Gastrocnemius medialis (tissue), 4 donors: ENCODE measurements at regions not wholly inside any gene's neighbourhood (a gene's known extent, or its start where the extent isn't known, plus 50 kb on each side); places are given as distances from the start of the nearest gene placed in this dataset.

Experiments
- POLR2A ChIP-seq, 2 donors: fragments of 450-650 bp; IDR thresholded peaks; one replicate each; pipeline ENCODE4 v1.6.1; 2017; ENCODE audit warnings: antibody characterized with exemption in 2 of 2, mild to moderate bottlenecking in 2 of 2, moderate library complexity in 2 of 2
- TF ChIP-seq, protein P1 (sequence below), 5 experiments: fragments of 450-650 bp in 3 of 5; fragments of 200-600 bp in 2 of 5; sonication (generic) in 2 of 5; IDR thresholded peaks in 4 of 5; conservative IDR thresholded peaks in 1 of 5; 1 replicate in 4 of 5; 2 replicates in 1 of 5; pipeline ENCODE4 v1.5.1; 2016 to 2019; ENCODE audit warnings: antibody characterized with exemption in 5 of 5, mild to moderate bottlenecking in 3 of 5, moderate library complexity in 3 of 5

DNA sequence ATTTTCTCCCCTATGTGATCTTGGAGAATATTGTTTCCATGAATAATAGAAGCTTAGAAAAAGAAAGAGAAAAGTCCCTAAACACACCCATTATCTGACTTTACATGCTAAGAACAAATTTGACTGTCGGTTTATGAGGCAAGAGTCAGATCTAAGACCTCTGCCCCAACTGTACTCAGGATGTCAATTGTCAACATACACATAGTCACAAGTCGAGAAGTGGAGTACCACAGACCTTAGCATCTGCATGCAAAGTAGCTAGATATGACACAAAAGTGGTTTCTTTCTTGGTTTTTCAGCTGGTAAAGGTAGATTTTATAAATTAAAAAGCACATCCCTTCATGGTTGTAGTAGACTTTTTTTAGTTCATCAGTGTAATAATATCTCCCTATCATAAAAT, 97.2 kb upstream of the DPYD start:
- TF ChIP-seq, protein P1, sequence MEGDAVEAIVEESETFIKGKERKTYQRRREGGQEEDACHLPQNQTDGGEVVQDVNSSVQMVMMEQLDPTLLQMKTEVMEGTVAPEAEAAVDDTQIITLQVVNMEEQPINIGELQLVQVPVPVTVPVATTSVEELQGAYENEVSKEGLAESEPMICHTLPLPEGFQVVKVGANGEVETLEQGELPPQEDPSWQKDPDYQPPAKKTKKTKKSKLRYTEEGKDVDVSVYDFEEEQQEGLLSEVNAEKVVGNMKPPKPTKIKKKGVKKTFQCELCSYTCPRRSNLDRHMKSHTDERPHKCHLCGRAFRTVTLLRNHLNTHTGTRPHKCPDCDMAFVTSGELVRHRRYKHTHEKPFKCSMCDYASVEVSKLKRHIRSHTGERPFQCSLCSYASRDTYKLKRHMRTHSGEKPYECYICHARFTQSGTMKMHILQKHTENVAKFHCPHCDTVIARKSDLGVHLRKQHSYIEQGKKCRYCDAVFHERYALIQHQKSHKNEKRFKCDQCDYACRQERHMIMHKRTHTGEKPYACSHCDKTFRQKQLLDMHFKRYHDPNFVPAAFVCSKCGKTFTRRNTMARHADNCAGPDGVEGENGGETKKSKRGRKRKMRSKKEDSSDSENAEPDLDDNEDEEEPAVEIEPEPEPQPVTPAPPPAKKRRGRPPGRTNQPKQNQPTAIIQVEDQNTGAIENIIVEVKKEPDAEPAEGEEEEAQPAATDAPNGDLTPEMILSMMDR (IDR thresholded peaks at IDR 0.05 in 4 of 5, conservative IDR thresholded peaks at IDR 0.05 in 1 of 5): no peak
- TF ChIP-seq POLR2A (IDR thresholded peaks at IDR 0.05): no peak
